HepG2 (cell line): ENCODE measurements at regions not wholly inside any gene's neighbourhood (a gene's known extent, or its start where the extent isn't known, plus 50 kb on each side); places are given as distances from the start of the nearest gene placed in this dataset.

ENCODE experiments used
- IRX3 ChIP-seq: sonication (generic); formaldehyde crosslinking; IDR thresholded peaks from 2 replicates; pipeline ENCODE4 v1.8.1; 2023; ENCODE audit warnings: mild to moderate bottlenecking, low read depth, missing genetic modification reagents, borderline replicate concordance
- KLF15 ChIP-seq: sonication (generic); formaldehyde crosslinking; IDR thresholded peaks from 2 replicates; pipeline ENCODE4 v1.8.1; 2023; ENCODE audit warnings: borderline replicate concordance, mild to moderate bottlenecking, inconsistent platforms, missing genetic modification reagents, mixed read lengths
- MTA3 ChIP-seq: sonication (generic); formaldehyde crosslinking; IDR thresholded peaks from 2 replicates; pipeline ENCODE4 v1.4.0; 2020; ENCODE audit warnings: missing genetic modification reagents
- ZBTB20 ChIP-seq: sonication (generic); formaldehyde crosslinking; IDR thresholded peaks from 2 replicates; pipeline ENCODE4 v1.8.1; 2023; ENCODE audit warnings: missing genetic modification reagents, low read depth, mild to moderate bottlenecking, borderline replicate concordance
- ZC3H13 ChIP-seq: sonication (generic); formaldehyde crosslinking; IDR thresholded peaks from 2 replicates; pipeline ENCODE4 v1.8.1; 2023; ENCODE audit warnings: mild to moderate bottlenecking, missing genetic modification reagents, moderate library complexity
- ZNF280D ChIP-seq: sonication (generic); formaldehyde crosslinking; IDR thresholded peaks from 2 replicates; pipeline ENCODE4 v1.5.1; 2020; ENCODE audit warnings: mild to moderate bottlenecking, missing genetic modification reagents
- ZNF678 ChIP-seq: sonication (generic); formaldehyde crosslinking; IDR thresholded peaks from 2 replicates; pipeline ENCODE4 v1.4.0; 2020; ENCODE audit warnings: mild to moderate bottlenecking, missing genetic modification reagents
- ZNF687 ChIP-seq: sonication (generic); formaldehyde crosslinking; IDR thresholded peaks from 2 replicates; pipeline ENCODE4 v1.5.1; 2020; ENCODE audit warnings: mild to moderate bottlenecking, missing genetic modification reagents, moderate library complexity
- TF ChIP-seq, protein P1 (sequence below): sonication (generic); formaldehyde crosslinking; IDR thresholded peaks from 2 replicates; pipeline ENCODE4 v1.5.0; 2020; ENCODE audit warnings: mild to moderate bottlenecking, missing genetic modification reagents, borderline replicate concordance
- TF ChIP-seq, protein P2 (sequence below): sonication (generic); formaldehyde crosslinking; IDR thresholded peaks from 2 replicates; pipeline ENCODE4 v1.5.1; 2020; ENCODE audit warnings: missing genetic modification reagents, mild to moderate bottlenecking, borderline replicate concordance

DNA sequence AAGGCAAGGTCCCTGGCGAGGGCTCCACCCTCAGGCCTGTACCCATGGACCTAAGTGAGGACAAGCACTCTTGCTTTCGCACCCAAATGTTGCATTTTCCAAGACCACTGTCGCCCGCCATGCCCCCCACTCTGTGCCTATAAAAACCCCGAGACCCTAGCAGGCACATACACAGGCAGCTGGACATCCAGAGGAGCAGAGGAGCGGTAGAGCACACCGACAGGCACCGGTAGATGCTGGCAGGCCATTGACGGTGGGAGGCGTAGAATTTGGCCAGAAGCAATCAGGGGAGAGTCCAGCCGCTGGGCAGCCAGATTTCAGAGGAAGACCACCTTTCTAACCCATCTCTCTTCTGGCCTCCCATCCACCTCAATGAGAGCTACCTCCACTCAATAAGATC lies 715.2 kb upstream of the AADAT start (continued):
- TF ChIP-seq ZNF280D (CRISPR knock-in tag) (no peak), ZNF687 (CRISPR knock-in tag) (no peak), MTA3 (CRISPR knock-in tag) (no peak), KLF15 (no peak), ZNF678 (CRISPR knock-in tag) (no peak), ZC3H13 (CRISPR knock-in tag) (no peak), ZBTB20 (CRISPR knock-in tag) (no peak), IRX3 (CRISPR knock-in tag) (no peak)
- TF ChIP-seq, protein P1, sequence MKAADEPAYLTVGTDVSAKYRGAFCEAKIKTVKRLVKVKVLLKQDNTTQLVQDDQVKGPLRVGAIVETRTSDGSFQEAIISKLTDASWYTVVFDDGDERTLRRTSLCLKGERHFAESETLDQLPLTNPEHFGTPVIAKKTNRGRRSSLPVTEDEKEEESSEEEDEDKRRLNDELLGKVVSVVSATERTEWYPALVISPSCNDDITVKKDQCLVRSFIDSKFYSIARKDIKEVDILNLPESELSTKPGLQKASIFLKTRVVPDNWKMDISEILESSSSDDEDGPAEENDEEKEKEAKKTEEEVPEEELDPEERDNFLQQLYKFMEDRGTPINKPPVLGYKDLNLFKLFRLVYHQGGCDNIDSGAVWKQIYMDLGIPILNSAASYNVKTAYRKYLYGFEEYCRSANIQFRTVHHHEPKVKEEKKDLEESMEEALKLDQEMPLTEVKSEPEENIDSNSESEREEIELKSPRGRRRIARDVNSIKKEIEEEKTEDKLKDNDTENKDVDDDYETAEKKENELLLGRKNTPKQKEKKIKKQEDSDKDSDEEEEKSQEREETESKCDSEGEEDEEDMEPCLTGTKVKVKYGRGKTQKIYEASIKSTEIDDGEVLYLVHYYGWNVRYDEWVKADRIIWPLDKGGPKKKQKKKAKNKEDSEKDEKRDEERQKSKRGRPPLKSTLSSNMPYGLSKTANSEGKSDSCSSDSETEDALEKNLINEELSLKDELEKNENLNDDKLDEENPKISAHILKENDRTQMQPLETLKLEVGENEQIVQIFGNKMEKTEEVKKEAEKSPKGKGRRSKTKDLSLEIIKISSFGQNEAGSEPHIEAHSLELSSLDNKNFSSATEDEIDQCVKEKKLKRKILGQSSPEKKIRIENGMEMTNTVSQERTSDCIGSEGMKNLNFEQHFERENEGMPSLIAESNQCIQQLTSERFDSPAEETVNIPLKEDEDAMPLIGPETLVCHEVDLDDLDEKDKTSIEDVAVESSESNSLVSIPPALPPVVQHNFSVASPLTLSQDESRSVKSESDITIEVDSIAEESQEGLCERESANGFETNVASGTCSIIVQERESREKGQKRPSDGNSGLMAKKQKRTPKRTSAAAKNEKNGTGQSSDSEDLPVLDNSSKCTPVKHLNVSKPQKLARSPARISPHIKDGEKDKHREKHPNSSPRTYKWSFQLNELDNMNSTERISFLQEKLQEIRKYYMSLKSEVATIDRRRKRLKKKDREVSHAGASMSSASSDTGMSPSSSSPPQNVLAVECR (CRISPR knock-in tag): no peak
- TF ChIP-seq, protein P2, sequence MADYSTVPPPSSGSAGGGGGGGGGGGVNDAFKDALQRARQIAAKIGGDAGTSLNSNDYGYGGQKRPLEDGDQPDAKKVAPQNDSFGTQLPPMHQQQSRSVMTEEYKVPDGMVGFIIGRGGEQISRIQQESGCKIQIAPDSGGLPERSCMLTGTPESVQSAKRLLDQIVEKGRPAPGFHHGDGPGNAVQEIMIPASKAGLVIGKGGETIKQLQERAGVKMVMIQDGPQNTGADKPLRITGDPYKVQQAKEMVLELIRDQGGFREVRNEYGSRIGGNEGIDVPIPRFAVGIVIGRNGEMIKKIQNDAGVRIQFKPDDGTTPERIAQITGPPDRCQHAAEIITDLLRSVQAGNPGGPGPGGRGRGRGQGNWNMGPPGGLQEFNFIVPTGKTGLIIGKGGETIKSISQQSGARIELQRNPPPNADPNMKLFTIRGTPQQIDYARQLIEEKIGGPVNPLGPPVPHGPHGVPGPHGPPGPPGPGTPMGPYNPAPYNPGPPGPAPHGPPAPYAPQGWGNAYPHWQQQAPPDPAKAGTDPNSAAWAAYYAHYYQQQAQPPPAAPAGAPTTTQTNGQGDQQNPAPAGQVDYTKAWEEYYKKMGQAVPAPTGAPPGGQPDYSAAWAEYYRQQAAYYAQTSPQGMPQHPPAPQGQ (CRISPR knock-in tag): no peak
- TF ChIP-seq, all 625 proteins: peak for 0
